ENCODE measurements at regions not wholly inside any gene's neighbourhood (a gene's known extent, or its start where the extent isn't known, plus 50 kb on each side); places are given as distances from the start of the nearest gene placed in this dataset.
"Not testable (repeated sequence)": the region's sequence is repeated elsewhere in the genome, so short reads cannot be mapped to it uniquely, and the experiment has no call there.

DNA sequence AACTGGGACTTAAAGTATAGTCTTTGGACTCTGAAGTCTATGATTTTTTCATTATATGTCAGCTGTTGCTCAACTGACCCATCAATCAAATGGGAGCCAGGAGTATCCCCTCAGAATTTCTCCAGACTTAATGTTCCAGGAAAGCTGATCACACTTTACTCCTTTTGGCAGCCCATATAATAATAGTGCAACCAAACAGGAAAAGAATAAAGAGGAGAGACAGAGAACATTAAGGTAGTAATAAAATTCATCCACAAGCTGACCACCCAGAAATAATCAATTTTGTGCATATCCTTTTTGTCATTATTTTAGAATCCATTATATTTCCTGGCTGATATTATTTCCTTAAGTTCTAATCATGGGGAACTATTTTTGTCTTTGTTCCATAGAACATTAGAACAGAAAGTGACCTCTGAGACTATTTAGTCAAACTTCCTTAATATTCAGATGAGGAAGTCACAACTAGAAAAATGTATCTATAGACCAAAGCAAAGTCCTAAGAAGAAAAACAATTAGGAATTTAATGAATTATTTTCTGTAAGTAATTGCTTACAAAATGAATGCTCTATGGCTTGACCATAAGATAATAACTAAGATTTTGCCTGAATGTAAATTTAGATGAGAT lies 238.1 kb upstream of the SEL1L start:
- H3K9me3 ChIP-seq (ENCODE audit: control insufficient read depth in 5 of 5, low read length in 5 of 5) = no peaks in the 10 kb centered on the region
- H3K27me3 ChIP-seq (ENCODE audit: control insufficient read depth in 5 of 5, insufficient read depth in 4 of 5, low read length in 5 of 5) = no peaks in the 10 kb centered on the region
- peaks cover 0 to 2% (median 0%) of the 10 kb centered on the region in 5 donors for H3K4me1 ChIP-seq (ENCODE audit: control insufficient read depth in 5 of 5, insufficient read depth in 5 of 5, low read length in 5 of 5)
- no peak overlapping the region for H3K27ac ChIP-seq (ENCODE audit: low read depth, low read length)
- H3K36me3 ChIP-seq (ENCODE audit: control insufficient read depth in 5 of 5, insufficient read depth in 5 of 5, low read length in 5 of 5) = no peaks in the 10 kb centered on the region
- no peak overlapping the region for H3K9ac ChIP-seq (ENCODE audit: low read length in 5 of 5)
- H3K4me3 ChIP-seq (ENCODE audit: low read depth in 1 of 5, low read length in 5 of 5) = no peak overlapping the region

GRCh38 chr14:81772381-81772780 lies 238.7 kb upstream of the SEL1L start:
- no peaks in the 10 kb centered on the region for H3K36me3 ChIP-seq (ENCODE audit: control insufficient read depth in 5 of 5, insufficient read depth in 5 of 5, low read length in 5 of 5)
- H3K9ac ChIP-seq (ENCODE audit: low read length in 5 of 5) = no peak overlapping the region
- H3K9me3 ChIP-seq (ENCODE audit: control insufficient read depth in 5 of 5, low read length in 5 of 5) = no peaks in the 10 kb centered on the region
- H3K4me3 ChIP-seq (ENCODE audit: low read depth in 1 of 5, low read length in 5 of 5) = no peak overlapping the region
- H3K27ac ChIP-seq (ENCODE audit: low read depth, low read length) = no peak overlapping the region
- peaks cover 0 to 2% (median 0%) of the 10 kb centered on the region in 5 donors for H3K4me1 ChIP-seq (ENCODE audit: control insufficient read depth in 5 of 5, insufficient read depth in 5 of 5, low read length in 5 of 5)
- no peaks in the 10 kb centered on the region for H3K27me3 ChIP-seq (ENCODE audit: control insufficient read depth in 5 of 5, insufficient read depth in 4 of 5, low read length in 5 of 5)

DNA sequence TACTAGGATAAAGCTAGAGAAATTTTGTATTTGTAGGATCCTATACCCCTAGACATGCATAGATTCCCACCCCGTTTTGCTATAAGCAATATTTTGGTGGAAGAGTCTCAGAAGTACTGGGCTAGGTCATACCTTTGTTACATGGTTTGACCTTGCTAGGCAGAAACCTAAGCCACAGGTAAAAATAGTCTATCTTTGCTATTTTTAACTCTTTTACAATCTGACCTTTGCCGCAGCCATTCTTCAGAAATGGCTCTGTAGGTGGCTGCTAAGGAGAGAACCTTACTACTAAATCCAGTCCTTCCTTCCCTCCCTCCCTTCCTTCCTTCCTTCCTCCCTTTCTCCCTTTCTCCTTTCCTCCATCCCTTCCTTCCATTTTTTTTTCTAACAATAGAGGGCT lies 242.9 kb upstream of the SEL1L start:
- Histone ChIP-seq H3K4me1 (ENCODE audit: control insufficient read depth in 5 of 5, insufficient read depth in 5 of 5, low read length in 5 of 5) (no peaks in the 10 kb centered on the region), H3K27me3 (ENCODE audit: control insufficient read depth in 5 of 5, insufficient read depth in 4 of 5, low read length in 5 of 5) (no peaks in the 10 kb centered on the region), H3K9me3 (ENCODE audit: control insufficient read depth in 5 of 5, low read length in 5 of 5) (no peaks in the 10 kb centered on the region), H3K36me3 (ENCODE audit: control insufficient read depth in 5 of 5, insufficient read depth in 5 of 5, low read length in 5 of 5) (no peaks in the 10 kb centered on the region), H3K9ac (ENCODE audit: low read length in 5 of 5) (no peak overlapping the region), H3K4me3 (ENCODE audit: low read depth in 1 of 5, low read length in 5 of 5) (no peak overlapping the region), H3K27ac (ENCODE audit: low read depth, low read length) (no peak overlapping the region)

GRCh38 chr14:81781798-81782197 lies 248.1 kb upstream of the SEL1L start:
- not testable (repeated sequence) for H3K36me3 ChIP-seq (ENCODE audit: control insufficient read depth in 5 of 5, insufficient read depth in 5 of 5, low read length in 5 of 5); H3K9ac ChIP-seq (ENCODE audit: low read length in 5 of 5); H3K9me3 ChIP-seq (ENCODE audit: control insufficient read depth in 5 of 5, low read length in 5 of 5); H3K4me3 ChIP-seq (ENCODE audit: low read depth in 1 of 5, low read length in 5 of 5); H3K27ac ChIP-seq (ENCODE audit: low read depth, low read length); H3K27me3 ChIP-seq (ENCODE audit: control insufficient read depth in 5 of 5, insufficient read depth in 4 of 5, low read length in 5 of 5); H3K4me1 ChIP-seq (ENCODE audit: control insufficient read depth in 5 of 5, insufficient read depth in 5 of 5, low read length in 5 of 5)

DNA sequence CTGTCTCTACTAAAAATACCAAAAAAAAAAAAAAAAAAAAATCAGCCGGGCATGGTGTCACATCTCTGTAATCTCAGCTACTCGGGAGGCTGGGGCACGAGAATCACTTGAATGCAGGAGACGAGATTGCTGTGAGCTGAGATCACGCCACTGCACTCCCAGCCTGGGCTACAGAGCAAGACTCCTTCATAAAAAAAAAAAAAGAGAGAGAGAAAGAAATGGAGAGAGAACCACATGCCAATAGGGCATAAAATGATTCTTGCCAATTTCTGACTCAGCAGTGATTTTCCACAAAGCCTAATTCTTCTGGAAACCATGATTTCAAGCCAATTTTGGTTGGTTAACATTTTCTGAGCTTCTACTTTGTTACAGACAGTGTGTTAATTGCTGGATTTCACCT lies 250.4 kb upstream of the SEL1L start:
- Histone ChIP-seq H3K27ac (ENCODE audit: low read depth, low read length) (no peak overlapping the region), H3K9ac (ENCODE audit: low read length in 5 of 5) (no peak overlapping the region), H3K4me3 (ENCODE audit: low read depth in 1 of 5, low read length in 5 of 5) (no peak overlapping the region), H3K36me3 (ENCODE audit: control insufficient read depth in 5 of 5, insufficient read depth in 5 of 5, low read length in 5 of 5) (no peaks in the 10 kb centered on the region), H3K4me1 (ENCODE audit: control insufficient read depth in 5 of 5, insufficient read depth in 5 of 5, low read length in 5 of 5) (peaks cover 0 to 8% (median 3%) of the 10 kb centered on the region in 5 donors), H3K9me3 (ENCODE audit: control insufficient read depth in 5 of 5, low read length in 5 of 5) (no peaks in the 10 kb centered on the region), H3K27me3 (ENCODE audit: control insufficient read depth in 5 of 5, insufficient read depth in 4 of 5, low read length in 5 of 5) (no peaks in the 10 kb centered on the region)

- Histone ChIP-seq H3K36me3 (ENCODE audit: control insufficient read depth in 5 of 5, insufficient read depth in 5 of 5, low read length in 5 of 5) (no peaks in the 10 kb centered on the region), H3K9me3 (ENCODE audit: control insufficient read depth in 5 of 5, low read length in 5 of 5) (no peaks in the 10 kb centered on the region), H3K27me3 (ENCODE audit: control insufficient read depth in 5 of 5, insufficient read depth in 4 of 5, low read length in 5 of 5) (no peaks in the 10 kb centered on the region), H3K4me3 (ENCODE audit: low read depth in 1 of 5, low read length in 5 of 5) (no peak overlapping the region), H3K27ac (ENCODE audit: low read depth, low read length) (no peak overlapping the region), H3K4me1 (ENCODE audit: control insufficient read depth in 5 of 5, insufficient read depth in 5 of 5, low read length in 5 of 5) (no peaks in the 10 kb centered on the region), H3K9ac (ENCODE audit: low read length in 5 of 5) (no peak overlapping the region)
These were observed 263.7 kb upstream of the SEL1L start for GRCh38 chr14:81797315-81797714.

DNA sequence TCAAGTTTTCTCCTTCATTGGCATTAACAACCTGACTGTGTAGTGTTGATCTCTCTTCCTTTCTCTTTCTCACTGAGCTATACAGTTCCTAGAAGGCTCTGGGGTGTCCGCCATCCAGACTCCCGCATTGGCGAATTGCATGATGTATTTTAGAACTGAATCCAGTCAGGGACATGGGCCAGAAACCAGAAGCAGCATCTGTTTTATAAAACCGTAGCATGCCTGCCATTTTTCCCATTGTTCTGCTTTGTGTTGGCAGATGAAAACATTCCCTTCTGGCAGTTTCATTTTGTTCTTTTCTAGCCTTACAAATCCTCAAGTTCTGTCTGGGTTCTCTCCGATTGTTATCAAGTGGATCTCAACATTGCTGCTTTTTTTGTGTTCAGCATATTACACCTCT lies 268.3 kb upstream of the SEL1L start:
- peak overlapping the region in 1 of 5 donors; percentile 28 for H3K4me3 ChIP-seq (ENCODE audit: low read depth in 1 of 5, low read length in 5 of 5)

DNA sequence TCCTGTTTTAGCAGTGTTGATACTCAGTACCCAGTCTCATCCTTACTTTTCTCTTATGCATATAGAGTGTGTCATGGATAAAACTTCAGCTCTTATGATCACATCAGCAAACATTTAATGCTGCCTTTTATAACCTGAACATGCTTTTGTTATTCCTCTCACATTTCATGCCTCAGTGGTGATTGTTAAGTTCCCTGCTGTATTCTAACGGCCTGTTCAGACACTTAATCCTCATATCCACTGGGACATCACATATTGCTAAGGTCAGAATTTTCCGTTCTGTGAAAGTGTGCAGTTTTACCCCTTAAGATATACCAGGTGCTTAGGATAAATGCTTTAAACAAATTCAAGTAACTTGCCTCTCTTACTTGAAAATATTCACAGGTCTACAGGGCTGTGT lies 268.7 kb upstream of the SEL1L start:
- Histone ChIP-seq H3K9me3 (ENCODE audit: control insufficient read depth in 5 of 5, low read length in 5 of 5) (no peaks in the 10 kb centered on the region), H3K27ac (ENCODE audit: low read depth, low read length) (no peak overlapping the region), H3K27me3 (ENCODE audit: control insufficient read depth in 5 of 5, insufficient read depth in 4 of 5, low read length in 5 of 5) (no peaks in the 10 kb centered on the region), H3K36me3 (ENCODE audit: control insufficient read depth in 5 of 5, insufficient read depth in 5 of 5, low read length in 5 of 5) (no peaks in the 10 kb centered on the region), H3K4me3 (ENCODE audit: low read depth in 1 of 5, low read length in 5 of 5) (no peak overlapping the region), H3K9ac (ENCODE audit: low read length in 5 of 5) (no peak overlapping the region), H3K4me1 (ENCODE audit: control insufficient read depth in 5 of 5, insufficient read depth in 5 of 5, low read length in 5 of 5) (no peaks in the 10 kb centered on the region)

More for the DNA sequence above, 268.3 kb upstream of the SEL1L start:
- Histone ChIP-seq H3K9ac (ENCODE audit: low read length in 5 of 5) (no peak overlapping the region), H3K36me3 (ENCODE audit: control insufficient read depth in 5 of 5, insufficient read depth in 5 of 5, low read length in 5 of 5) (no peaks in the 10 kb centered on the region), H3K4me1 (ENCODE audit: control insufficient read depth in 5 of 5, insufficient read depth in 5 of 5, low read length in 5 of 5) (no peaks in the 10 kb centered on the region), H3K9me3 (ENCODE audit: control insufficient read depth in 5 of 5, low read length in 5 of 5) (no peaks in the 10 kb centered on the region), H3K27me3 (ENCODE audit: control insufficient read depth in 5 of 5, insufficient read depth in 4 of 5, low read length in 5 of 5) (no peaks in the 10 kb centered on the region), H3K27ac (ENCODE audit: low read depth, low read length) (no peak overlapping the region)

DNA sequence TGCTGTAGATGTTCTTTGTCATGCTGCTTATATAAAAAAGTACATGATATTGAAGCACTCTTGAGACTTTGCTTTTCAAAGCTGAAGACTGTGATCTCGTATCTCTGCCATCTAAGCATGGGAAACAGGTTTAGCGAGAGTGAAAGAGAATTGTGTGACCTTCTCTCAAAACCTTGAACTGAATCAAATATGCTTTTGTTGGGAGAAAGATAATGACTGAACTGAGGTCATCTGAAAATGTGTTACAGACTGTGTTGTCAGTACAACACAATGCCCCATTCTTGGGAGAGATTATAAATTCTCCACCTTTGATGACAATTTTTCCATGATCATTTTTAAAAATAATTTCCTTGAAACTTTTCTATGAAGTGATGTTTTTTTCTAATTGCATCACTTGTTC lies 272.1 kb upstream of the SEL1L start:
- H3K36me3 ChIP-seq (ENCODE audit: control insufficient read depth in 5 of 5, insufficient read depth in 5 of 5, low read length in 5 of 5) = no peaks in the 10 kb centered on the region
- H3K9ac ChIP-seq (ENCODE audit: low read length in 5 of 5) = no peak overlapping the region
- no peak overlapping the region for H3K4me3 ChIP-seq (ENCODE audit: low read depth in 1 of 5, low read length in 5 of 5)
- no peaks in the 10 kb centered on the region for H3K27me3 ChIP-seq (ENCODE audit: control insufficient read depth in 5 of 5, insufficient read depth in 4 of 5, low read length in 5 of 5)
- no peaks in the 10 kb centered on the region for H3K4me1 ChIP-seq (ENCODE audit: control insufficient read depth in 5 of 5, insufficient read depth in 5 of 5, low read length in 5 of 5)
- peaks cover 0 to 4% (median 0%) of the 10 kb centered on the region in 5 donors for H3K9me3 ChIP-seq (ENCODE audit: control insufficient read depth in 5 of 5, low read length in 5 of 5)
- no peak overlapping the region for H3K27ac ChIP-seq (ENCODE audit: low read depth, low read length)

GRCh38 chr14:81811705-81812269 lies 278.1 kb upstream of the SEL1L start:
- Histone ChIP-seq H3K9me3 (ENCODE audit: control insufficient read depth in 5 of 5, low read length in 5 of 5) (peaks cover 0 to 4% (median 0%) of the 10 kb centered on the region in 5 donors), H3K4me1 (ENCODE audit: control insufficient read depth in 5 of 5, insufficient read depth in 5 of 5, low read length in 5 of 5) (no peaks in the 10 kb centered on the region), H3K9ac (ENCODE audit: low read length in 5 of 5) (no peak overlapping the region), H3K27me3 (ENCODE audit: control insufficient read depth in 5 of 5, insufficient read depth in 4 of 5, low read length in 5 of 5) (no peaks in the 10 kb centered on the region), H3K27ac (ENCODE audit: low read depth, low read length) (no peak overlapping the region), H3K36me3 (ENCODE audit: control insufficient read depth in 5 of 5, insufficient read depth in 5 of 5, low read length in 5 of 5) (no peaks in the 10 kb centered on the region), H3K4me3 (ENCODE audit: low read depth in 1 of 5, low read length in 5 of 5) (no peak overlapping the region)
